ENCODE measurements at regions not wholly inside any gene's neighbourhood (a gene's known extent, or its start where the extent isn't known, plus 50 kb on each side); places are given as distances from the start of the nearest gene placed in this dataset.
A peak's percentile ranks its signal among the peaks of the same experiment; 100 is the strongest.

- no peaks in the 10 kb centered on the region for H4K20me1 ChIP-seq (ENCODE audit: control insufficient read depth, insufficient read depth, insufficient read length)
- H3K4me1 ChIP-seq (ENCODE audit: insufficient read depth, low read length): no peaks in the 10 kb centered on the region
- peaks cover 3 to 8% of the 10 kb centered on the region in 2 experiments; a peak in 4 of 5 replicates for H3K9me3 Mint-ChIP-seq
- H3K4me2 ChIP-seq (ENCODE audit: insufficient read depth, insufficient read length, low read length): no peak overlapping the region
- H3K27ac ChIP-seq (ENCODE audit: insufficient read length, low read depth, low read length): no peak overlapping the region
- no peak overlapping the region for H2BK20ac ChIP-seq (ENCODE audit: low read depth, low read length, poor library complexity, severe bottlenecking)
- no peak overlapping the region for H2BK12ac ChIP-seq (ENCODE audit: insufficient read length, low read depth, low read length)
- H3K23me2 ChIP-seq (ENCODE audit: insufficient read length, low read depth, low read length, poor library complexity, severe bottlenecking): no peaks in the 10 kb centered on the region
- H3K56ac ChIP-seq (ENCODE audit: insufficient read length, low read depth, low read length): no peak overlapping the region
- H3T11ph ChIP-seq (ENCODE audit: low read length): no peak overlapping the region
- H3K27ac Mint-ChIP-seq: peak overlapping the region in 1 of 3 experiments; percentile 27; a peak in 1 of 7 replicates
- H2AK5ac ChIP-seq (ENCODE audit: insufficient read length, low read length): no peak overlapping the region
- DNase-seq: no peak
- no peak overlapping the region for H3K23ac ChIP-seq (ENCODE audit: insufficient read length, low read depth, low read length)
- no peak overlapping the region for H3K9ac ChIP-seq (ENCODE audit: extremely low read depth, insufficient read length, low read length)
- H3K4me1 Mint-ChIP-seq: peaks cover 8 to 11% of the 10 kb centered on the region in 2 experiments
- no peaks in the 10 kb centered on the region for H3K27me3 ChIP-seq (ENCODE audit: insufficient read depth, low read length)
- H3K14ac ChIP-seq (ENCODE audit: insufficient read depth, low read length): no peak overlapping the region
- no peaks in the 10 kb centered on the region for H3K79me1 ChIP-seq (ENCODE audit: insufficient read depth, low read depth, low read length, poor library complexity, severe bottlenecking)
- H2BK120ac ChIP-seq (ENCODE audit: low read depth, low read length, poor library complexity, severe bottlenecking): no peak overlapping the region
- no peaks in the 10 kb centered on the region for H3K9me3 ChIP-seq (ENCODE audit: control insufficient read depth, low read depth, low read length)
- no peak overlapping the region for H2BK5ac ChIP-seq (ENCODE audit: insufficient read length, low read length)
- no peak overlapping the region for H3K18ac ChIP-seq (ENCODE audit: insufficient read length, low read depth, low read length)
- H4K8ac ChIP-seq (replicated peaks; ENCODE audit: insufficient read length, low read depth, low read length): no peak overlapping the region
- no peak overlapping the region for H3K4me3 Mint-ChIP-seq
- H3K79me2 ChIP-seq (ENCODE audit: insufficient read depth, low read length): no peaks in the 10 kb centered on the region
- no peak overlapping the region for H2AFZ ChIP-seq (ENCODE audit: low read length)
- no peak overlapping the region for H4K91ac ChIP-seq (ENCODE audit: insufficient read length, low read depth, low read length)
- H4K5ac ChIP-seq (ENCODE audit: insufficient read length, low read depth, low read length): no peak overlapping the region
- no peak for TF ChIP-seq CTCF (conservative IDR thresholded peaks at IDR 0.05)
- no peak overlapping the region for H3K4ac ChIP-seq (ENCODE audit: low read depth, low read length)
- no peaks in the 10 kb centered on the region for H3K27me3 Mint-ChIP-seq (ENCODE audit: low read depth)
- WGBS (ENCODE audit: extremely low coverage, insufficient read length, low lambda C conversion rate): no CpG with 5 or more reads among the region's 2 CpGs
- H2BK15ac ChIP-seq (ENCODE audit: low read depth, low read length): no peak overlapping the region
- peaks cover 0 to 16% (median 3%) of the 10 kb centered on the region in 3 experiments; a peak in 3 of 7 replicates for H3K36me3 Mint-ChIP-seq (ENCODE audit: insufficient read depth in 1 of 3, low read depth in 3 of 3)
Measured at GRCh38 chr16:62863139-62863538, 826.9 kb upstream of the CDH8 start.

All from H9 (cell line).